GM23338 (cell line): ENCODE measurements at regions not wholly inside any gene's neighbourhood (a gene's known extent, or its start where the extent isn't known, plus 50 kb on each side); places are given as distances from the start of the nearest gene placed in this dataset.

Experiments
- ATAC-seq: fragments of 200-7000 bp; cut with Tn5 transposase; 3 replicates; pipeline ENCODE4 v1.9.1; 2020
- DNase-seq: peaks from one replicate; pipeline ENCODE4 v3.0.0-alpha.2; 2015; ENCODE audit warnings: low spot score
- H2AFZ ChIP-seq: fragments of 200-600 bp; sonication (generic); 2 replicates; pipeline ENCODE4 v1.8.0; 2016; ENCODE audit warnings: antibody characterized with exemption, mild to moderate bottlenecking, moderate library complexity
- H3F3A ChIP-seq: fragments of 200-600 bp; sonication (generic); replicated peaks from 2 replicates; pipeline ENCODE4 v1.8.0; 2017; ENCODE audit warnings: antibody characterized with exemption, mixed run types, low read depth
- H3K27ac ChIP-seq: fragments of 200-600 bp; sonication (generic); 2 replicates; pipeline ENCODE4 v1.6.1; 2016; ENCODE audit warnings: low read depth
- H3K27me3 ChIP-seq: fragments of 200-600 bp; sonication (generic); 2 replicates; pipeline ENCODE4 v1.8.0; 2016; ENCODE audit warnings: mild to moderate bottlenecking, mixed run types, moderate library complexity; ENCODE audit not compliant: insufficient read depth
- H3K36me3 ChIP-seq: fragments of 200-600 bp; sonication (generic); 2 replicates; pipeline ENCODE4 v1.8.0; 2016; ENCODE audit warnings: mild to moderate bottlenecking; ENCODE audit not compliant: insufficient read depth
- H3K4me1 ChIP-seq: fragments of 200-600 bp; sonication (generic); 2 replicates; pipeline ENCODE4 v1.8.0; 2016; ENCODE audit warnings: mild to moderate bottlenecking, moderate library complexity; ENCODE audit not compliant: insufficient read depth
- H3K4me2 ChIP-seq: fragments of 200-600 bp; sonication (generic); 2 replicates; pipeline ENCODE4 v1.7.1; 2017; ENCODE audit warnings: mixed run types
- H3K4me3 ChIP-seq: fragments of 200-600 bp; sonication (generic); 2 replicates; pipeline ENCODE4 v1.6.1; 2016; ENCODE audit warnings: mixed run types
- H3K79me2 ChIP-seq: fragments of 200-600 bp; sonication (generic); replicated peaks from 2 replicates; pipeline ENCODE4 v1.8.0; 2017; ENCODE audit warnings: mild to moderate bottlenecking; ENCODE audit not compliant: insufficient read depth
- H3K9me2 ChIP-seq: fragments of 200-600 bp; sonication (generic); 2 replicates; pipeline ENCODE4 v1.8.0; 2017; ENCODE audit not compliant: insufficient read depth
- H4K20me1 ChIP-seq: fragments of 200-600 bp; sonication (generic); replicated peaks from 2 replicates; pipeline ENCODE4 v1.8.0; 2017; ENCODE audit warnings: mild to moderate bottlenecking; ENCODE audit not compliant: insufficient read depth
- H3K27ac Mint-ChIP-seq: 2 replicates; pipeline ENCODE4 v1.8.0; 2020; ENCODE audit warnings: inconsistent platforms, mild to moderate bottlenecking, moderate library complexity, mixed read lengths
- H3K27me3 Mint-ChIP-seq: 3 replicates; pipeline ENCODE4 v1.8.0; 2022; ENCODE audit warnings: low read depth, mild to moderate bottlenecking, moderate library complexity, mixed read lengths, inconsistent platforms; ENCODE audit not compliant: insufficient read depth, poor library complexity
- H3K36me3 Mint-ChIP-seq: 3 replicates; pipeline ENCODE4 v1.8.0; 2021; ENCODE audit warnings: low read depth, mild to moderate bottlenecking, inconsistent platforms, moderate library complexity, mixed read lengths
- H3K4me1 Mint-ChIP-seq: 3 replicates; pipeline ENCODE4 v1.8.0; 2020; ENCODE audit warnings: mild to moderate bottlenecking, inconsistent platforms, mixed read lengths
- H3K4me3 Mint-ChIP-seq: 3 replicates; pipeline ENCODE4 v1.8.0; 2021; ENCODE audit warnings: moderate library complexity, mild to moderate bottlenecking, inconsistent platforms, mixed read lengths
- H3K9me3 Mint-ChIP-seq: 3 replicates; pipeline ENCODE4 v1.8.0; 2020; ENCODE audit warnings: moderate library complexity, mild to moderate bottlenecking, inconsistent platforms, mixed read lengths
- CREB1 ChIP-seq: fragments of 250-450 bp; sonication (Bioruptor Pico); IDR thresholded peaks from 2 replicates; pipeline ENCODE4 v1.5.0; 2020; ENCODE audit warnings: low read depth, mild to moderate bottlenecking, moderate library complexity
- EZH2 ChIP-seq: fragments of 200-600 bp; sonication (generic); IDR thresholded peaks from one replicate; pipeline ENCODE4 v1.8.0; 2017; ENCODE audit warnings: antibody characterized with exemption, mild to moderate bottlenecking, low read depth; ENCODE audit not compliant: unreplicated experiment
- EZH2phosphoT487 ChIP-seq: fragments of 200-600 bp; sonication (generic); IDR thresholded peaks from one replicate; pipeline ENCODE4 v1.8.1; 2018; ENCODE audit warnings: antibody characterized with exemption; ENCODE audit not compliant: unreplicated experiment
- JUNB ChIP-seq: IDR thresholded peaks from one replicate; pipeline ENCODE4 v1.6.1; 2016; ENCODE audit warnings: antibody characterized with exemption; ENCODE audit not compliant: unreplicated experiment
- NANOG ChIP-seq: IDR thresholded peaks from 2 replicates; pipeline ENCODE4 v1.6.1; 2016; ENCODE audit warnings: antibody characterized with exemption, borderline replicate concordance
- POLR2AphosphoS5 ChIP-seq: IDR thresholded peaks from 2 replicates; pipeline ENCODE4 v1.6.1; 2016; ENCODE audit warnings: antibody characterized with exemption, low read depth
- REST ChIP-seq: IDR thresholded peaks from one replicate; pipeline ENCODE4 v1.6.1; 2018; ENCODE audit warnings: antibody characterized with exemption; ENCODE audit not compliant: unreplicated experiment
- STAT1 ChIP-seq: IDR thresholded peaks from one replicate; pipeline ENCODE4 v1.6.1; 2016; ENCODE audit warnings: antibody characterized with exemption; ENCODE audit not compliant: unreplicated experiment
- ZNF114 ChIP-seq: fragments of 250-450 bp; sonication (Bioruptor Pico); IDR thresholded peaks from 2 replicates; pipeline ENCODE4 v1.5.0; 2020; ENCODE audit warnings: mild to moderate bottlenecking, moderate library complexity
- ZNF331 ChIP-seq: fragments of 250-450 bp; sonication (Bioruptor Pico); IDR thresholded peaks from 2 replicates; pipeline ENCODE4 v1.5.0; 2020; ENCODE audit warnings: low read depth, mild to moderate bottlenecking, moderate library complexity
- ZNF462 ChIP-seq: fragments of 250-450 bp; sonication (Bioruptor Pico); IDR thresholded peaks from 2 replicates; pipeline ENCODE4 v1.5.0; 2020; ENCODE audit warnings: mild to moderate bottlenecking, moderate library complexity
- TF ChIP-seq, protein P1 (sequence below), 2 experiments: fragments of 200-600 bp in 1 of 2; sonication (generic) in 1 of 2; conservative IDR thresholded peaks; 2 replicates each; pipeline versions ENCODE4 v1.5.1 to v1.6.1; 2016 to 2017; ENCODE audit warnings: antibody characterized with exemption in 2 of 2, low read depth in 2 of 2, mild to moderate bottlenecking in 2 of 2, moderate library complexity in 1 of 2
- TF ChIP-seq, protein P2 (sequence below): IDR thresholded peaks from 2 replicates; pipeline ENCODE4 v1.6.1; 2016; ENCODE audit warnings: antibody characterized with exemption

DNA sequence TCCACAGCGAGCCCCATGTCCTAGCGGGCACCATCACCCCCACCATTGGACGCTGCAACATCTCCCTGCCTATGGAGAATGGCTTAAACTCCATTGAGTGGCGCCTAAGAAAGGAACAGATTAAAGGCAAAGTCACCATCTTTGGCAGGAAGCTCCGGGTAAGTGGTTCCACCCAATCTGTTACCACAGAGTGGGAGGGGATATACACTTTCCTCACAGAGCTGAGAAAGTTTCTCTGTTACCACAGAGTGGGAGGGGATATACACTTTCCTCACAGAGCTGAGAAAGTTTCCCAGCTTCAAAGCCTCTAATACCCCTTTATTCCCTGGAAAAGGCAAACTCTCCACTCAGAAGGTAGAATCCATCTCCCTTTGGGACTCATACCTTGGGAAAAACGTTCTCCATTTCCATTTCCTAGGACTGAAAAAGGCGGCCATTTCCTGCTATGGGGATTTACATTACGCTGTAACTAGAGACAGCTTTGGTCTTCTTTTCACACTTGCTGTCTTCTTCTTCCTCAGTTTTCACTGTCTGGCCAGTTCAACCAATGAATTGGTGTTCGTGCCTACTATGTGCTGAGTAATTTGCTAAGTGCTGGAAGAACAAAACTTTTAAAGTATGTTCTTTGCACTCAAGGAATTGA, 63.4 kb upstream of the WWC1 start:
- Mint-ChIP-seq H3K27me3 (peaks cover 3% of the 10 kb centered on the region), H3K36me3 (no peaks in the 10 kb centered on the region; the same call in 2 of the 3 replicates), H3K27ac (no peak overlapping the region), H3K4me1 (peaks cover 8% of the 10 kb centered on the region), H3K9me3 (no peaks in the 10 kb centered on the region), H3K4me3 (no peak overlapping the region)
- TF ChIP-seq REST (no peak), ZNF114 (CRISPR knock-in tag) (no peak), NANOG (no peak), STAT1 (no peak), POLR2AphosphoS5 (no peak), JUNB (no peak), CREB1 (no peak), EZH2 (no peak), ZNF331 (CRISPR knock-in tag) (no peak), EZH2phosphoT487 (no peak), ZNF462 (CRISPR knock-in tag) (no peak)
- TF ChIP-seq, protein P1, sequence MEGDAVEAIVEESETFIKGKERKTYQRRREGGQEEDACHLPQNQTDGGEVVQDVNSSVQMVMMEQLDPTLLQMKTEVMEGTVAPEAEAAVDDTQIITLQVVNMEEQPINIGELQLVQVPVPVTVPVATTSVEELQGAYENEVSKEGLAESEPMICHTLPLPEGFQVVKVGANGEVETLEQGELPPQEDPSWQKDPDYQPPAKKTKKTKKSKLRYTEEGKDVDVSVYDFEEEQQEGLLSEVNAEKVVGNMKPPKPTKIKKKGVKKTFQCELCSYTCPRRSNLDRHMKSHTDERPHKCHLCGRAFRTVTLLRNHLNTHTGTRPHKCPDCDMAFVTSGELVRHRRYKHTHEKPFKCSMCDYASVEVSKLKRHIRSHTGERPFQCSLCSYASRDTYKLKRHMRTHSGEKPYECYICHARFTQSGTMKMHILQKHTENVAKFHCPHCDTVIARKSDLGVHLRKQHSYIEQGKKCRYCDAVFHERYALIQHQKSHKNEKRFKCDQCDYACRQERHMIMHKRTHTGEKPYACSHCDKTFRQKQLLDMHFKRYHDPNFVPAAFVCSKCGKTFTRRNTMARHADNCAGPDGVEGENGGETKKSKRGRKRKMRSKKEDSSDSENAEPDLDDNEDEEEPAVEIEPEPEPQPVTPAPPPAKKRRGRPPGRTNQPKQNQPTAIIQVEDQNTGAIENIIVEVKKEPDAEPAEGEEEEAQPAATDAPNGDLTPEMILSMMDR (conservative IDR thresholded peaks at IDR 0.05; ENCODE audit: low read depth in 2 of 2), result no peak
- TF ChIP-seq, protein P2, sequence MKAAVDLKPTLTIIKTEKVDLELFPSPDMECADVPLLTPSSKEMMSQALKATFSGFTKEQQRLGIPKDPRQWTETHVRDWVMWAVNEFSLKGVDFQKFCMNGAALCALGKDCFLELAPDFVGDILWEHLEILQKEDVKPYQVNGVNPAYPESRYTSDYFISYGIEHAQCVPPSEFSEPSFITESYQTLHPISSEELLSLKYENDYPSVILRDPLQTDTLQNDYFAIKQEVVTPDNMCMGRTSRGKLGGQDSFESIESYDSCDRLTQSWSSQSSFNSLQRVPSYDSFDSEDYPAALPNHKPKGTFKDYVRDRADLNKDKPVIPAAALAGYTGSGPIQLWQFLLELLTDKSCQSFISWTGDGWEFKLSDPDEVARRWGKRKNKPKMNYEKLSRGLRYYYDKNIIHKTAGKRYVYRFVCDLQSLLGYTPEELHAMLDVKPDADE, result no peak
- DNase-seq, result no peak
- Histone ChIP-seq H4K20me1 (no peaks in the 10 kb centered on the region), H3K9me2 (no peaks in the 10 kb centered on the region), H3K79me2 (no peaks in the 10 kb centered on the region), H3K4me1 (peaks cover 4% of the 10 kb centered on the region; the same call in 1 of the 2 replicates), H3K27ac (no peak overlapping the region), H3K27me3 (no peaks in the 10 kb centered on the region), H3K4me3 (no peak overlapping the region), H3K36me3 (no peaks in the 10 kb centered on the region), H2AFZ (no peak overlapping the region), H3K4me2 (no peak overlapping the region), H3F3A (no peaks in the 10 kb centered on the region)
- ATAC-seq, result no peak
